Tibial nerve (tissue), 3 donors: ENCODE measurements at regions not wholly inside any gene's neighbourhood (a gene's known extent, or its start where the extent isn't known, plus 50 kb on each side); places are given as distances from the start of the nearest gene placed in this dataset.

Experiments
- CTCF ChIP-seq, 5 experiments: fragments of 200-600 bp in 3 of 5; fragments of 450-650 bp in 2 of 5; sonication (generic) in 3 of 5; IDR thresholded peaks; one replicate each; pipeline ENCODE4 v1.5.1; 2016 to 2019; ENCODE audit warnings: antibody characterized with exemption in 5 of 5, mild to moderate bottlenecking in 3 of 5, moderate library complexity in 2 of 5
- POLR2A ChIP-seq, 2 donors: fragments of 450-650 bp; IDR thresholded peaks; one replicate each; pipeline ENCODE4 v1.6.1; 2017; ENCODE audit warnings: antibody characterized with exemption in 2 of 2, mild to moderate bottlenecking in 2 of 2, moderate library complexity in 2 of 2

GRCh38 chr4:104417357-104417882 is 77.3 kb downstream of the CXXC4 start:
- TF ChIP-seq POLR2A (IDR thresholded peaks at IDR 0.05) = no peak
- no peak for TF ChIP-seq CTCF (IDR thresholded peaks at IDR 0.05)
